Keratinocyte (primary cell): ENCODE measurements at regions not wholly inside any gene's neighbourhood (a gene's known extent, or its start where the extent isn't known, plus 50 kb on each side); places are given as distances from the start of the nearest gene placed in this dataset.

Experiments
- EZH2 ChIP-seq: IDR thresholded peaks from one replicate; pipeline ENCODE4 v1.6.1; 2012; ENCODE audit warnings: inconsistent platforms, mild to moderate bottlenecking, low read length, moderate library complexity
- TF ChIP-seq, protein P1 (sequence below), 3 experiments: IDR thresholded peaks in 1 of 3; conservative IDR thresholded peaks in 1 of 3; optimal IDR thresholded peaks in 1 of 3; 2 replicates in 2 of 3; 3 replicates in 1 of 3; pipeline versions ENCODE3 to v1.5.1; 2011; ENCODE audit warnings: low read length in 3 of 3, mild to moderate bottlenecking in 3 of 3, moderate library complexity in 2 of 3, control low read depth in 1 of 3, inconsistent platforms in 1 of 3; ENCODE audit not compliant: insufficient read depth in 2 of 3; ENCODE audit errors: extremely low read depth in 1 of 3

DNA sequence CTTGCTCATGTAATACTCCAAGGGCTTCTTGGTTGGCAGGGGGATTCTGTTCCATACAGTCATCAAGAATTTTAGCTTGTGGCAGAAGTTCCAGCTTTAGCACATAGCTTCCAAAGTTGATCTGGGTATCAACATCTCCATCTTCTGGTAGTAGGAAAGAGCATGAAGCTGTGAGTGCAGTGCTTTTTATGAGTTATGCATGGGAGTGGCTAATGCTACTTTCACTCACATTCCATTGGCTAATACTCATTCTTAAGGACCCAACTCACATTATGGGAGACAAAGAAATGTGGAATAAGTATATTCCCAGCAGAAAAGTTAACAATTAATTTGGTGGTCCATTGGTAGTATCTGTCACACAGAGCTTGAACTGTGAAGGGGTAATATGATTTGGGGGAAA is 194.2 kb upstream of the CHD1 start:
- TF ChIP-seq, protein P1, sequence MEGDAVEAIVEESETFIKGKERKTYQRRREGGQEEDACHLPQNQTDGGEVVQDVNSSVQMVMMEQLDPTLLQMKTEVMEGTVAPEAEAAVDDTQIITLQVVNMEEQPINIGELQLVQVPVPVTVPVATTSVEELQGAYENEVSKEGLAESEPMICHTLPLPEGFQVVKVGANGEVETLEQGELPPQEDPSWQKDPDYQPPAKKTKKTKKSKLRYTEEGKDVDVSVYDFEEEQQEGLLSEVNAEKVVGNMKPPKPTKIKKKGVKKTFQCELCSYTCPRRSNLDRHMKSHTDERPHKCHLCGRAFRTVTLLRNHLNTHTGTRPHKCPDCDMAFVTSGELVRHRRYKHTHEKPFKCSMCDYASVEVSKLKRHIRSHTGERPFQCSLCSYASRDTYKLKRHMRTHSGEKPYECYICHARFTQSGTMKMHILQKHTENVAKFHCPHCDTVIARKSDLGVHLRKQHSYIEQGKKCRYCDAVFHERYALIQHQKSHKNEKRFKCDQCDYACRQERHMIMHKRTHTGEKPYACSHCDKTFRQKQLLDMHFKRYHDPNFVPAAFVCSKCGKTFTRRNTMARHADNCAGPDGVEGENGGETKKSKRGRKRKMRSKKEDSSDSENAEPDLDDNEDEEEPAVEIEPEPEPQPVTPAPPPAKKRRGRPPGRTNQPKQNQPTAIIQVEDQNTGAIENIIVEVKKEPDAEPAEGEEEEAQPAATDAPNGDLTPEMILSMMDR (optimal IDR thresholded peaks at IDR 0.05 in 1 of 3, IDR thresholded peaks at IDR 0.05 in 1 of 3, conservative IDR thresholded peaks at IDR 0.05 in 1 of 3; ENCODE audit: extremely low read depth in 1 of 3, insufficient read depth in 2 of 3, low read length in 3 of 3): no peak
- no peak for TF ChIP-seq EZH2
